ENCODE measurements at regions not wholly inside any gene's neighbourhood (a gene's known extent, or its start where the extent isn't known, plus 50 kb on each side); places are given as distances from the start of the nearest gene placed in this dataset.

- Histone ChIP-seq H3K18ac (ENCODE audit: insufficient read length, low read depth, low read length) (no peak overlapping the region), H3K27me3 (ENCODE audit: insufficient read depth, low read length) (no peaks in the 10 kb centered on the region; the same call in 1 of the 2 replicates), H3K27ac (ENCODE audit: insufficient read length, low read depth, low read length) (no peak overlapping the region), H4K20me1 (ENCODE audit: control insufficient read depth, insufficient read depth, insufficient read length) (no peaks in the 10 kb centered on the region), H4K91ac (ENCODE audit: insufficient read length, low read depth, low read length) (no peak overlapping the region), H2BK5ac (ENCODE audit: insufficient read length, low read length) (no peak overlapping the region), H2BK15ac (ENCODE audit: low read depth, low read length) (no peak overlapping the region), H2BK120ac (ENCODE audit: low read depth, low read length, poor library complexity, severe bottlenecking) (no peak overlapping the region), H3K23me2 (ENCODE audit: insufficient read length, low read depth, low read length, poor library complexity, severe bottlenecking) (no peaks in the 10 kb centered on the region), H3K56ac (ENCODE audit: insufficient read length, low read depth, low read length) (no peak overlapping the region), H2BK12ac (ENCODE audit: insufficient read length, low read depth, low read length) (no peak overlapping the region), H3K23ac (ENCODE audit: insufficient read length, low read depth, low read length) (no peak overlapping the region), H4K5ac (ENCODE audit: insufficient read length, low read depth, low read length) (no peak overlapping the region), H2AFZ (ENCODE audit: low read length) (no peak overlapping the region), H3K4ac (ENCODE audit: low read depth, low read length) (no peak overlapping the region), H3K79me2 (ENCODE audit: insufficient read depth, low read length) (peaks cover 2% of the 10 kb centered on the region; the same call in 1 of the 2 replicates), H3K9ac (ENCODE audit: extremely low read depth, insufficient read length, low read length) (no peak overlapping the region), H4K8ac (replicated peaks; ENCODE audit: insufficient read length, low read depth, low read length) (no peak overlapping the region), H3T11ph (ENCODE audit: low read length) (no peak overlapping the region), H3K14ac (ENCODE audit: insufficient read depth, low read length) (no peak overlapping the region), H3K4me1 (ENCODE audit: insufficient read depth, low read length) (no peaks in the 10 kb centered on the region), H3K79me1 (ENCODE audit: insufficient read depth, low read depth, low read length, poor library complexity, severe bottlenecking) (no peaks in the 10 kb centered on the region), H3K4me2 (ENCODE audit: insufficient read depth, insufficient read length, low read length) (no peak overlapping the region), H3K9me3 (ENCODE audit: control insufficient read depth, low read depth, low read length) (no peaks in the 10 kb centered on the region), H2BK20ac (ENCODE audit: low read depth, low read length, poor library complexity, severe bottlenecking) (no peak overlapping the region), H2AK5ac (ENCODE audit: insufficient read length, low read length) (no peak overlapping the region)
- WGBS (ENCODE audit: extremely low coverage, insufficient read length, low lambda C conversion rate), result no CpG with 5 or more reads among the region's 19 CpGs
- H3K27me3 Mint-ChIP-seq (ENCODE audit: low read depth), result no peaks in the 10 kb centered on the region
- H3K4me3 Mint-ChIP-seq, result no peak overlapping the region
- TF ChIP-seq CTCF (conservative IDR thresholded peaks at IDR 0.05), result no peak
- H3K36me3 Mint-ChIP-seq (ENCODE audit: insufficient read depth in 1 of 3, low read depth in 3 of 3), result peaks cover 0 to 4% (median 1%) of the 10 kb centered on the region in 3 experiments; a peak in 3 of 7 replicates
- DNase-seq, result no peak
- H3K4me1 Mint-ChIP-seq, result peaks cover 0 to 3% of the 10 kb centered on the region in 2 experiments; a peak in 2 of 4 replicates
- H3K9me3 Mint-ChIP-seq, result peaks cover 61 to 73% of the 10 kb centered on the region in 2 experiments
- no peak overlapping the region for H3K27ac Mint-ChIP-seq
These were observed 464.1 kb upstream of the DIPK2B start for GRCh38 chrX:45664727-45665290.
